OCI-LY1 (cell line): ENCODE measurements at regions not wholly inside any gene's neighbourhood (a gene's known extent, or its start where the extent isn't known, plus 50 kb on each side); places are given as distances from the start of the nearest gene placed in this dataset.
"Not testable (repeated sequence)": the region's sequence is repeated elsewhere in the genome, so short reads cannot be mapped to it uniquely, and the experiment has no call there.

Source experiments
- H2AFZ ChIP-seq: fragments of 200-600 bp; sonication (generic), shearing (Covaris generic); 2 replicates; pipeline ENCODE4 v1.6.0; 2014; ENCODE audit warnings: antibody characterized with exemption, mild to moderate bottlenecking, low read length
- H3F3A ChIP-seq: fragments of 200-600 bp; sonication (generic), shearing (Covaris generic); 2 replicates; pipeline ENCODE4 v1.6.0; 2014; ENCODE audit warnings: mild to moderate bottlenecking, antibody characterized with exemption, low read length, moderate library complexity; ENCODE audit not compliant: insufficient read depth
- H3K27ac ChIP-seq: fragments of 200-600 bp; sonication (generic); 2 replicates; pipeline ENCODE4 v1.5.1; 2014; ENCODE audit warnings: low read length, mixed run types, mild to moderate bottlenecking, low read depth; ENCODE audit not compliant: poor library complexity, severe bottlenecking
- H3K27me3 ChIP-seq: fragments of 200-600 bp; sonication (generic); 2 replicates; pipeline ENCODE4 v1.6.0; 2014; ENCODE audit warnings: antibody characterized with exemption, mild to moderate bottlenecking, low read length, moderate library complexity; ENCODE audit not compliant: insufficient read depth
- H3K36me3 ChIP-seq: fragments of 200-600 bp; sonication (generic); 2 replicates; pipeline ENCODE4 v1.6.1; 2014; ENCODE audit warnings: mild to moderate bottlenecking, antibody characterized with exemption, low read length, moderate library complexity, mixed read lengths; ENCODE audit not compliant: insufficient read depth
- H3K4me1 ChIP-seq: fragments of 200-600 bp; sonication (generic); 2 replicates; pipeline ENCODE4 v1.5.1; 2014; ENCODE audit warnings: mild to moderate bottlenecking, low read length, moderate library complexity; ENCODE audit not compliant: insufficient read depth, severe bottlenecking
- H3K4me2 ChIP-seq: fragments of 200-600 bp; sonication (generic), shearing (Covaris generic); 2 replicates; pipeline ENCODE4 v1.6.1; 2014; ENCODE audit warnings: low read length
- H3K4me3 ChIP-seq: fragments of 200-600 bp; sonication (generic); 2 replicates; pipeline ENCODE4 v1.5.1; 2014; ENCODE audit warnings: low read length, low read depth, mild to moderate bottlenecking, mixed read lengths; ENCODE audit not compliant: poor library complexity, severe bottlenecking
- H3K79me2 ChIP-seq: fragments of 200-600 bp; shearing (Covaris generic); 2 replicates; pipeline ENCODE4 v1.6.1; 2016; ENCODE audit warnings: mixed run types, low read length, mixed read lengths; ENCODE audit not compliant: insufficient read depth
- H3K9ac ChIP-seq: fragments of 200-600 bp; sonication (generic), shearing (Covaris generic); 2 replicates; pipeline ENCODE4 v1.6.1; 2014; ENCODE audit warnings: mild to moderate bottlenecking, low read length, mixed read lengths
- H3K9me2 ChIP-seq: fragments of 200-600 bp; sonication (generic), shearing (Covaris generic); 2 replicates; pipeline ENCODE4 v1.6.1; 2014; ENCODE audit warnings: low read depth, mild to moderate bottlenecking, low read length, mixed read lengths
- H3K9me3 ChIP-seq: fragments of 200-600 bp; shearing (Covaris generic); 2 replicates; pipeline ENCODE4 v1.6.1; 2014; ENCODE audit warnings: low read length, mixed read lengths
- H4K20me1 ChIP-seq: fragments of 200-600 bp; sonication (generic), shearing (Covaris generic); 2 replicates; pipeline ENCODE4 v1.6.0; 2016; ENCODE audit warnings: mild to moderate bottlenecking, low read length; ENCODE audit not compliant: insufficient read depth

GRCh38 chr16:22589757-22590156, 79.1 kb downstream of the NPIPB5 start:
- H3K4me3 ChIP-seq, H3K27me3 ChIP-seq, H3K79me2 ChIP-seq, H3K9me3 ChIP-seq, H3K4me2 ChIP-seq, H3K9ac ChIP-seq, H3K27ac ChIP-seq, H3K9me2 ChIP-seq, H3K36me3 ChIP-seq, H3K4me1 ChIP-seq, H4K20me1 ChIP-seq, H3F3A ChIP-seq, H2AFZ ChIP-seq: not testable (repeated sequence)

GRCh38 chr16:22596445-22597045, 85.9 kb downstream of the NPIPB5 start:
- H4K20me1 ChIP-seq, H3K4me1 ChIP-seq, H2AFZ ChIP-seq, H3K9me3 ChIP-seq, H3K27ac ChIP-seq, H3K4me2 ChIP-seq, H3K9me2 ChIP-seq, H3K79me2 ChIP-seq, H3K4me3 ChIP-seq, H3K9ac ChIP-seq, H3K36me3 ChIP-seq, H3F3A ChIP-seq, H3K27me3 ChIP-seq: not testable (repeated sequence)

GRCh38 chr16:22603744-22604143, 93.1 kb downstream of the NPIPB5 start:
- H3K4me3 ChIP-seq, H3K79me2 ChIP-seq, H3K4me2 ChIP-seq, H3K9me3 ChIP-seq, H3K36me3 ChIP-seq, H4K20me1 ChIP-seq, H3K9ac ChIP-seq, H3K27ac ChIP-seq, H3K27me3 ChIP-seq, H3F3A ChIP-seq, H3K4me1 ChIP-seq, H3K9me2 ChIP-seq, H2AFZ ChIP-seq: not testable (repeated sequence)

- not testable (repeated sequence) for H3K9me3 ChIP-seq, H3K4me2 ChIP-seq, H4K20me1 ChIP-seq, H3F3A ChIP-seq, H3K9me2 ChIP-seq, H2AFZ ChIP-seq, H3K79me2 ChIP-seq, H3K27me3 ChIP-seq, H3K9ac ChIP-seq, H3K4me1 ChIP-seq, H3K27ac ChIP-seq, H3K36me3 ChIP-seq, H3K4me3 ChIP-seq
Measured at GRCh38 chr16:22606619-22607018, 95.9 kb downstream of the NPIPB5 start.

GRCh38 chr16:22609798-22610197, 99.1 kb downstream of the NPIPB5 start:
- H3K79me2 ChIP-seq, H3K4me1 ChIP-seq, H2AFZ ChIP-seq, H3K36me3 ChIP-seq, H3K9me3 ChIP-seq, H3K4me2 ChIP-seq, H3K9ac ChIP-seq, H3K4me3 ChIP-seq, H3K27me3 ChIP-seq, H4K20me1 ChIP-seq, H3K9me2 ChIP-seq, H3K27ac ChIP-seq, H3F3A ChIP-seq: not testable (repeated sequence)

- H3K27me3 ChIP-seq, H4K20me1 ChIP-seq, H3K27ac ChIP-seq, H3K9me2 ChIP-seq, H2AFZ ChIP-seq, H3K79me2 ChIP-seq, H3K9ac ChIP-seq, H3K36me3 ChIP-seq, H3K4me1 ChIP-seq, H3K4me3 ChIP-seq, H3K9me3 ChIP-seq, H3K4me2 ChIP-seq, H3F3A ChIP-seq: not testable (repeated sequence)
Measured at GRCh38 chr16:22611128-22611527, 100.4 kb downstream of the NPIPB5 start.
